ENCODE measurements at regions not wholly inside any gene's neighbourhood (a gene's known extent, or its start where the extent isn't known, plus 50 kb on each side); places are given as distances from the start of the nearest gene placed in this dataset.

- no peaks in the 10 kb centered on the region for H3K36me3 ChIP-seq (ENCODE audit: insufficient read depth, low read length, poor library complexity, severe bottlenecking)
- no peak for DNase-seq (ENCODE audit: low spot score)
- no TSS peak for BruUV-seq (replicated peaks)
- TF ChIP-seq EZH2 (IDR thresholded peaks at IDR 0.05; ENCODE audit: borderline replicate concordance, low read depth, low read length, poor library complexity, severe bottlenecking) = no peak
- TF ChIP-seq, protein P1, sequence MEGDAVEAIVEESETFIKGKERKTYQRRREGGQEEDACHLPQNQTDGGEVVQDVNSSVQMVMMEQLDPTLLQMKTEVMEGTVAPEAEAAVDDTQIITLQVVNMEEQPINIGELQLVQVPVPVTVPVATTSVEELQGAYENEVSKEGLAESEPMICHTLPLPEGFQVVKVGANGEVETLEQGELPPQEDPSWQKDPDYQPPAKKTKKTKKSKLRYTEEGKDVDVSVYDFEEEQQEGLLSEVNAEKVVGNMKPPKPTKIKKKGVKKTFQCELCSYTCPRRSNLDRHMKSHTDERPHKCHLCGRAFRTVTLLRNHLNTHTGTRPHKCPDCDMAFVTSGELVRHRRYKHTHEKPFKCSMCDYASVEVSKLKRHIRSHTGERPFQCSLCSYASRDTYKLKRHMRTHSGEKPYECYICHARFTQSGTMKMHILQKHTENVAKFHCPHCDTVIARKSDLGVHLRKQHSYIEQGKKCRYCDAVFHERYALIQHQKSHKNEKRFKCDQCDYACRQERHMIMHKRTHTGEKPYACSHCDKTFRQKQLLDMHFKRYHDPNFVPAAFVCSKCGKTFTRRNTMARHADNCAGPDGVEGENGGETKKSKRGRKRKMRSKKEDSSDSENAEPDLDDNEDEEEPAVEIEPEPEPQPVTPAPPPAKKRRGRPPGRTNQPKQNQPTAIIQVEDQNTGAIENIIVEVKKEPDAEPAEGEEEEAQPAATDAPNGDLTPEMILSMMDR (conservative IDR thresholded peaks at IDR 0.05; ENCODE audit: low read depth, low read length) = no peak
- no peaks in the 10 kb centered on the region for H3K4me1 ChIP-seq (ENCODE audit: insufficient read depth, low read length, poor library complexity, severe bottlenecking)
- H3K27ac ChIP-seq (ENCODE audit: low read depth, low read length, poor library complexity, severe bottlenecking) = no peak overlapping the region
- ChIA-PET CTCF (no interaction called here), POLR2A (ENCODE audit: low non-redundant PET) (no interaction called here)
- H3K27me3 ChIP-seq (replicated peaks; ENCODE audit: insufficient read depth, low read depth, low read length, poor library complexity) = no peaks in the 10 kb centered on the region
- peaks cover 7% of the 10 kb centered on the region for H3K9me3 ChIP-seq (ENCODE audit: low read depth, low read length, poor library complexity, severe bottlenecking)
- intact Hi-C loops (cut with micrococcal nuclease; ENCODE audit: unreplicated experiment) = no loop called here
- H3K4me3 ChIP-seq (ENCODE audit: low read depth, low read length, poor library complexity, severe bottlenecking) = no peak overlapping the region
Observed at GRCh38 chr14:104393898-104394381, 185.6 kb upstream of the C14orf180 start.

GRCh38 chr14:104394409-104394851, 185.1 kb upstream of the C14orf180 start:
- intact Hi-C loops (cut with micrococcal nuclease; ENCODE audit: unreplicated experiment) = no loop called here
- no peak for DNase-seq (ENCODE audit: low spot score)
- Histone ChIP-seq H3K4me3 (ENCODE audit: low read depth, low read length, poor library complexity, severe bottlenecking) (no peak overlapping the region), H3K4me1 (ENCODE audit: insufficient read depth, low read length, poor library complexity, severe bottlenecking) (no peaks in the 10 kb centered on the region), H3K27ac (ENCODE audit: low read depth, low read length, poor library complexity, severe bottlenecking) (no peak overlapping the region), H3K9me3 (ENCODE audit: low read depth, low read length, poor library complexity, severe bottlenecking) (peaks cover 7% of the 10 kb centered on the region), H3K36me3 (ENCODE audit: insufficient read depth, low read length, poor library complexity, severe bottlenecking) (no peaks in the 10 kb centered on the region), H3K27me3 (replicated peaks; ENCODE audit: insufficient read depth, low read depth, low read length, poor library complexity) (no peaks in the 10 kb centered on the region)
- BruUV-seq (replicated peaks) = no TSS peak
- CTCF ChIA-PET = no interaction called here
- TF ChIP-seq, protein P1 (conservative IDR thresholded peaks at IDR 0.05; ENCODE audit: low read depth, low read length) = no peak
- no peak for TF ChIP-seq EZH2 (IDR thresholded peaks at IDR 0.05; ENCODE audit: borderline replicate concordance, low read depth, low read length, poor library complexity, severe bottlenecking)
- POLR2A ChIA-PET (ENCODE audit: low non-redundant PET) = no interaction called here

DNA sequence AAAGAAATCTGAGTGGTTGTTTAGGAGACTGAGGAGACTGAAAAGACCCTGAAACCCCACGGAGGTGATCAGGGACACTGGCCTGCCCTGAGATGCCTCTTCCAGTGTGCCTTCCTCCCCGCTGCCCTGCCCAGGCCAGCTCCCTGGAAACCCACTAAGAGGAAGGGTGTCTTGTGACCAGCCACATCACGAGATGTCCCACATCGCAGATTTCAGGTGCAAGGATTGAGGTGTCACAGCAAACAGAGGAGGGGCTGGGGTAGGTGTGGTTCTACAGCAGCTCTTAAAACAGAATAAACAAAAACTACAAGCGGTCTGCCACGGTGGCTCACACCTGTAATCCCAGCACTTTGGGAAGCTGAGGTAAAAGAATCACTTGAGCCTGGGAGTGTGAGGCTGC, 184.3 kb upstream of the C14orf180 start:
- Histone ChIP-seq H3K9me3 (ENCODE audit: low read depth, low read length, poor library complexity, severe bottlenecking) (peaks cover 7% of the 10 kb centered on the region), H3K4me1 (ENCODE audit: insufficient read depth, low read length, poor library complexity, severe bottlenecking) (no peaks in the 10 kb centered on the region), H3K36me3 (ENCODE audit: insufficient read depth, low read length, poor library complexity, severe bottlenecking) (no peaks in the 10 kb centered on the region), H3K27ac (ENCODE audit: low read depth, low read length, poor library complexity, severe bottlenecking) (no peak overlapping the region), H3K27me3 (replicated peaks; ENCODE audit: insufficient read depth, low read depth, low read length, poor library complexity) (no peaks in the 10 kb centered on the region), H3K4me3 (ENCODE audit: low read depth, low read length, poor library complexity, severe bottlenecking) (no peak overlapping the region)
- ChIA-PET CTCF (no interaction called here), POLR2A (ENCODE audit: low non-redundant PET) (no interaction called here)
- BruUV-seq (replicated peaks) = no TSS peak
- DNase-seq (ENCODE audit: low spot score) = no peak
- no peak for TF ChIP-seq EZH2 (IDR thresholded peaks at IDR 0.05; ENCODE audit: borderline replicate concordance, low read depth, low read length, poor library complexity, severe bottlenecking)
- TF ChIP-seq, protein P1 (conservative IDR thresholded peaks at IDR 0.05; ENCODE audit: low read depth, low read length) = no peak
- intact Hi-C loops (cut with micrococcal nuclease; ENCODE audit: unreplicated experiment) = no loop called here
